NB4 (cell line): ENCODE measurements at regions not wholly inside any gene's neighbourhood (a gene's known extent, or its start where the extent isn't known, plus 50 kb on each side); places are given as distances from the start of the nearest gene placed in this dataset.

Experiments
- CTCF ChIP-seq: IDR thresholded peaks from one replicate; pipeline ENCODE4 v1.5.1; 2012; ENCODE audit warnings: low read depth, low read length
- POLR2A ChIP-seq: IDR thresholded peaks from 2 replicates; pipeline ENCODE4 v1.6.1; 2011; ENCODE audit warnings: mild to moderate bottlenecking; ENCODE audit not compliant: insufficient read length; ENCODE audit errors: extremely low read depth

GRCh38 chr1:95475686-95476457, 241.9 kb downstream of the RWDD3 start:
- TF ChIP-seq CTCF (no peak), POLR2A (no peak)
